Liver (tissue), 8 donors: ENCODE measurements at regions not wholly inside any gene's neighbourhood (a gene's known extent, or its start where the extent isn't known, plus 50 kb on each side); places are given as distances from the start of the nearest gene placed in this dataset.

Experiments used
- DNase-seq: peaks from one replicate; pipeline ENCODE4 v3.0.0-alpha.2; 2017; ENCODE audit warnings: low spot score
- H3K27ac ChIP-seq, 2 donors: one replicate each; pipeline ENCODE4 v1.7.0; 2013; ENCODE audit warnings: inconsistent platforms in 2 of 2, low read length in 2 of 2, control low read depth in 1 of 2, low read depth in 1 of 2, mild to moderate bottlenecking in 1 of 2
- H3K27me3 ChIP-seq, 4 donors: one replicate each; pipeline versions ENCODE4 v1.6.1 to v1.7.0; 2013; ENCODE audit warnings: low read length in 3 of 4, inconsistent platforms in 1 of 4, mild to moderate bottlenecking in 1 of 4, moderate library complexity in 1 of 4; ENCODE audit not compliant: control insufficient read depth in 4 of 4, insufficient read depth in 4 of 4
- H3K36me3 ChIP-seq, 4 donors: one replicate each; pipeline versions ENCODE4 v1.6.1 to v1.7.0; 2013; ENCODE audit warnings: low read length in 3 of 4, mild to moderate bottlenecking in 3 of 4, low read depth in 1 of 4, moderate library complexity in 1 of 4; ENCODE audit not compliant: control insufficient read depth in 4 of 4, insufficient read depth in 3 of 4
- H3K4me1 ChIP-seq, 4 donors: one replicate each; pipeline versions ENCODE4 v1.6.1 to v1.7.0; 2013; ENCODE audit warnings: low read length in 3 of 4, mild to moderate bottlenecking in 3 of 4, moderate library complexity in 1 of 4; ENCODE audit not compliant: control insufficient read depth in 4 of 4, insufficient read depth in 4 of 4
- H3K4me3 ChIP-seq, 3 donors: one replicate each; pipeline versions ENCODE4 v1.6.1 to v1.7.0; 2013; ENCODE audit warnings: low read length in 3 of 3, control low read depth in 1 of 3, low read depth in 1 of 3, mild to moderate bottlenecking in 1 of 3
- H3K9ac ChIP-seq, 2 donors: one replicate each; pipeline ENCODE4 v1.7.0; 2013; ENCODE audit warnings: low read length in 2 of 2, mild to moderate bottlenecking in 2 of 2, moderate library complexity in 2 of 2, control low read depth in 1 of 2, low read depth in 1 of 2
- H3K9me3 ChIP-seq, 4 donors: one replicate each; pipeline versions ENCODE4 v1.6.1 to v1.7.0; 2013; ENCODE audit warnings: low read length in 3 of 4; ENCODE audit not compliant: control insufficient read depth in 4 of 4
- CTCF ChIP-seq: fragments of 150-350 bp; IDR thresholded peaks from 2 replicates; pipeline ENCODE4 v1.5.1; 2017; ENCODE audit warnings: improper control_type of control experiment, low read depth, low read length; ENCODE audit not compliant: missing input control
- EGR1 ChIP-seq, 2 donors: IDR thresholded peaks; 2 replicates each; pipeline ENCODE4 v1.6.1; 2016 to 2018; ENCODE audit warnings: antibody characterized with exemption in 2 of 2, low read depth in 2 of 2
- FOXA1 ChIP-seq: IDR thresholded peaks from 2 replicates; pipeline ENCODE4 v1.6.1; 2016; ENCODE audit warnings: antibody characterized with exemption
- FOXA2 ChIP-seq: IDR thresholded peaks from 2 replicates; pipeline ENCODE4 v1.6.1; 2016; ENCODE audit warnings: antibody characterized with exemption
- GABPA ChIP-seq, 2 donors: IDR thresholded peaks in 1 of 2; conservative IDR thresholded peaks in 1 of 2; 2 replicates each; pipeline ENCODE4 v1.6.1; 2016; ENCODE audit warnings: antibody characterized with exemption in 2 of 2, mild to moderate bottlenecking in 1 of 2, moderate library complexity in 1 of 2
- HNF4A ChIP-seq, 2 donors: conservative IDR thresholded peaks; 2 replicates each; pipeline ENCODE4 v1.6.1; 2016; ENCODE audit warnings: antibody characterized with exemption in 2 of 2, mild to moderate bottlenecking in 2 of 2
- HNF4G ChIP-seq: IDR thresholded peaks from 2 replicates; pipeline ENCODE4 v1.6.1; 2016; ENCODE audit warnings: antibody characterized with exemption
- JUND ChIP-seq, 2 donors: IDR thresholded peaks; 2 replicates each; pipeline ENCODE4 v1.6.1; 2016; ENCODE audit warnings: antibody characterized with exemption in 2 of 2
- MAX ChIP-seq: IDR thresholded peaks from 2 replicates; pipeline ENCODE4 v1.6.1; 2016; ENCODE audit warnings: antibody characterized with exemption
- NR2F2 ChIP-seq: IDR thresholded peaks from 2 replicates; pipeline ENCODE4 v1.6.1; 2016; ENCODE audit warnings: antibody characterized with exemption
- RAD21 ChIP-seq, 2 donors: IDR thresholded peaks; 2 replicates each; pipeline ENCODE4 v1.6.1; 2016; ENCODE audit warnings: antibody characterized with exemption in 2 of 2, mild to moderate bottlenecking in 2 of 2
- REST ChIP-seq: IDR thresholded peaks from 2 replicates; pipeline ENCODE4 v1.6.1; 2016; ENCODE audit warnings: antibody characterized with exemption, mild to moderate bottlenecking
- SP1 ChIP-seq: IDR thresholded peaks from 2 replicates; pipeline ENCODE4 v1.6.1; 2018; ENCODE audit warnings: antibody characterized with exemption, mild to moderate bottlenecking
- TAF1 ChIP-seq: conservative IDR thresholded peaks from 2 replicates; pipeline ENCODE4 v1.6.1; 2016; ENCODE audit warnings: antibody characterized with exemption, mild to moderate bottlenecking
- ZBTB33 ChIP-seq: IDR thresholded peaks from 2 replicates; pipeline ENCODE4 v1.6.1; 2016; ENCODE audit warnings: antibody characterized with exemption
- WGBS: extraction: QIAGEN DNeasy Blood & Tissue Kit; methylation state at CpG from one replicate; pipeline ENCODE4 v1.1.7; 2013; 5-methylcytosine and 5-hydroxymethylcytosine counted together
- TF ChIP-seq, protein P1 (sequence below): IDR thresholded peaks from 2 replicates; pipeline ENCODE4 v1.6.1; 2016; ENCODE audit warnings: antibody characterized with exemption
- donor health status: healthy.
- donor health status: healthy.
- donor health status: healthy.
- donor health status: healthy.
- donor health status: healthy.

- H3K4me3 ChIP-seq = no peak overlapping the region
- no peaks in the 10 kb centered on the region for H3K27me3 ChIP-seq
- H3K9ac ChIP-seq = no peak overlapping the region
- TF ChIP-seq FOXA2 (no peak), FOXA1 (no peak), EGR1 (IDR thresholded peaks at IDR 0.05; ENCODE audit: low read depth in 2 of 2) (no peak), CTCF (no peak), RAD21 (IDR thresholded peaks at IDR 0.05) (no peak), HNF4A (conservative IDR thresholded peaks at IDR 0.05) (no peak), GABPA (IDR thresholded peaks at IDR 0.05 in 1 of 2, conservative IDR thresholded peaks at IDR 0.05 in 1 of 2) (no peak), MAX (no peak), TAF1 (no peak), ZBTB33 (no peak), HNF4G (no peak), JUND (IDR thresholded peaks at IDR 0.05) (no peak), NR2F2 (no peak)
- TF ChIP-seq, protein P1, sequence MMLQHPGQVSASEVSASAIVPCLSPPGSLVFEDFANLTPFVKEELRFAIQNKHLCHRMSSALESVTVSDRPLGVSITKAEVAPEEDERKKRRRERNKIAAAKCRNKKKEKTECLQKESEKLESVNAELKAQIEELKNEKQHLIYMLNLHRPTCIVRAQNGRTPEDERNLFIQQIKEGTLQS = no peak
- WGBS = 87% methylated on average over 4 of the region's 4 CpGs
- no peak for DNase-seq
- H3K27ac ChIP-seq = no peak overlapping the region
- no peaks in the 10 kb centered on the region for H3K4me1 ChIP-seq
- H3K36me3 ChIP-seq = no peaks in the 10 kb centered on the region
- H3K9me3 ChIP-seq = no peaks in the 10 kb centered on the region
Measured at GRCh38 chr4:31923634-31924033, 1203.5 kb downstream of the PCDH7 start.

- H3K27me3 ChIP-seq = no peaks in the 10 kb centered on the region
- H3K27ac ChIP-seq = no peak overlapping the region
- no peak overlapping the region for H3K4me3 ChIP-seq
- no peak for TF ChIP-seq HNF4G
- no peak for TF ChIP-seq CTCF
- no peak for TF ChIP-seq FOXA1
- no peak for TF ChIP-seq SP1
- TF ChIP-seq HNF4A (conservative IDR thresholded peaks at IDR 0.05) = no peak
- no peak for TF ChIP-seq ZBTB33
- TF ChIP-seq GABPA (IDR thresholded peaks at IDR 0.05 in 1 of 2, conservative IDR thresholded peaks at IDR 0.05 in 1 of 2) = no peak
- TF ChIP-seq, protein P1 = no peak
- TF ChIP-seq RAD21 (IDR thresholded peaks at IDR 0.05) = no peak
- no peak for TF ChIP-seq FOXA2
- TF ChIP-seq REST = no peak
- TF ChIP-seq NR2F2 = no peak
- no peak for TF ChIP-seq EGR1 (IDR thresholded peaks at IDR 0.05; ENCODE audit: low read depth in 2 of 2)
- TF ChIP-seq TAF1 = no peak
- H3K4me1 ChIP-seq = no peaks in the 10 kb centered on the region
- H3K9me3 ChIP-seq = no peaks in the 10 kb centered on the region
- no peak for DNase-seq
- no peak overlapping the region for H3K9ac ChIP-seq
- H3K36me3 ChIP-seq = no peaks in the 10 kb centered on the region
- WGBS = 49% methylated on average over 1 of the region's 1 CpG
Measured at GRCh38 chr4:31929676-31930345, 1209.6 kb downstream of the PCDH7 start.
